IMR-90 (cell line): ENCODE measurements at regions not wholly inside any gene's neighbourhood (a gene's known extent, or its start where the extent isn't known, plus 50 kb on each side); places are given as distances from the start of the nearest gene placed in this dataset.
A peak's percentile ranks its signal among the peaks of the same experiment; 100 is the strongest.

Experiments used
- ATAC-seq: fragments of 200-7000 bp; cut with Tn5 transposase; 2 replicates; pipeline ENCODE4 v1.9.1; 2020; ENCODE audit warnings: low read depth, mild to moderate bottlenecking, moderate library complexity
- BruUV-seq: library from RNA; stranded (reverse); fragments of 400-500 nt; replicated peaks from 2 replicates; lab custom pipeline; 2021; lab: Mats Ljungman, UMichigan
- CTCF ChIA-PET: fragments of 300-600 bp; formaldehyde crosslinking; extraction: SDS; loops from one replicate; lab custom pipeline; 2021; ENCODE audit warnings: antibody characterized with exemption; lab: Yijun Ruan, JAX
- POLR2A ChIA-PET: fragments of 300-600 bp; sonication (Branson Sonifier 250); formaldehyde crosslinking; loops from one replicate; lab custom pipeline; 2022; ENCODE audit warnings: antibody characterized with exemption; ENCODE audit not compliant: unreplicated experiment; lab: Charles Lee
- DNase-seq: peaks from one replicate; pipeline ENCODE4 v3.0.0; 2013
- H2AFZ ChIP-seq: replicated peaks from 2 replicates; pipeline ENCODE3; 2013; ENCODE audit warnings: low read length, mild to moderate bottlenecking; ENCODE audit not compliant: poor library complexity
- H2AK5ac ChIP-seq: 2 replicates; pipeline ENCODE4 v1.6.1; 2013; ENCODE audit warnings: low read depth, low read length, inconsistent platforms
- H2AK9ac ChIP-seq: replicated peaks from 2 replicates; pipeline ENCODE3; 2013; ENCODE audit warnings: mild to moderate bottlenecking, low read depth, low read length, moderate library complexity; ENCODE audit not compliant: poor library complexity
- H2BK120ac ChIP-seq: 2 replicates; pipeline ENCODE4 v1.6.1; 2013; ENCODE audit warnings: low read depth, low read length, inconsistent platforms
- H2BK15ac ChIP-seq: 3 replicates; pipeline ENCODE4 v1.6.1; 2013; ENCODE audit warnings: low read depth, low read length, inconsistent platforms
- H2BK20ac ChIP-seq: 2 replicates; pipeline ENCODE4 v1.6.1; 2013; ENCODE audit warnings: low read depth, mild to moderate bottlenecking, inconsistent platforms, low read length, moderate library complexity
- H2BK5ac ChIP-seq: 2 replicates; pipeline ENCODE4 v1.6.1; 2013; ENCODE audit warnings: mild to moderate bottlenecking, low read depth, low read length, inconsistent platforms; ENCODE audit not compliant: poor library complexity, severe bottlenecking
- H3K14ac ChIP-seq: replicated peaks from 2 replicates; pipeline ENCODE4 v1.6.1; 2013; ENCODE audit warnings: low read depth, low read length, inconsistent platforms
- H3K18ac ChIP-seq: 2 replicates; pipeline ENCODE4 v1.6.1; 2013; ENCODE audit warnings: low read depth, low read length, control low read depth
- H3K23ac ChIP-seq: 2 replicates; pipeline ENCODE4 v1.6.1; 2013; ENCODE audit warnings: low read depth, low read length, inconsistent platforms
- H3K27ac ChIP-seq: 2 replicates; pipeline ENCODE4 v1.5.1; 2013; ENCODE audit warnings: mild to moderate bottlenecking, control low read depth, low read length; ENCODE audit not compliant: insufficient read depth
- H3K27me3 ChIP-seq: 2 replicates; pipeline ENCODE4 v1.6.1; 2013; ENCODE audit warnings: low read length; ENCODE audit not compliant: control insufficient read depth, insufficient read depth
- H3K36me3 ChIP-seq: 2 replicates; pipeline ENCODE4 v1.6.1; 2013; ENCODE audit warnings: low read length, mixed read lengths; ENCODE audit not compliant: control insufficient read depth, insufficient read depth
- H3K4ac ChIP-seq: 2 replicates; pipeline ENCODE4 v1.6.1; 2013; ENCODE audit warnings: low read depth, low read length, inconsistent platforms
- H3K4me1 ChIP-seq: 2 replicates; pipeline ENCODE4 v1.6.1; 2013; ENCODE audit warnings: low read length, mixed read lengths; ENCODE audit not compliant: control insufficient read depth, insufficient read depth
- H3K4me2 ChIP-seq: 2 replicates; pipeline ENCODE4 v1.6.1; 2013; ENCODE audit warnings: low read depth, mild to moderate bottlenecking, control low read depth, low read length, moderate library complexity
- H3K4me3 ChIP-seq: 2 replicates; pipeline ENCODE4 v1.5.1; 2013; ENCODE audit warnings: low read depth, mild to moderate bottlenecking, control low read depth, low read length, moderate library complexity; ENCODE audit not compliant: insufficient read depth
- H3K56ac ChIP-seq: 2 replicates; pipeline ENCODE4 v1.6.1; 2013; ENCODE audit warnings: low read length, inconsistent platforms; ENCODE audit not compliant: insufficient read depth; ENCODE audit errors: extremely low read depth
- H3K79me1 ChIP-seq, 2 experiments: 2 replicates each; pipeline ENCODE4 v1.6.1; 2013; ENCODE audit warnings: low read length in 2 of 2, inconsistent platforms in 1 of 2, low read depth in 1 of 2
- H3K9ac ChIP-seq: 2 replicates; pipeline ENCODE4 v1.6.1; 2013; ENCODE audit warnings: low read depth, low read length, control low read depth
- H3K9me1 ChIP-seq: 2 replicates; pipeline ENCODE4 v1.6.1; 2013; ENCODE audit warnings: low read length, inconsistent platforms; ENCODE audit not compliant: insufficient read depth
- H3K9me3 ChIP-seq: 2 replicates; pipeline ENCODE4 v1.6.1; 2013; ENCODE audit warnings: low read length; ENCODE audit not compliant: control insufficient read depth, insufficient read depth
- H4K20me1 ChIP-seq: 2 replicates; pipeline ENCODE4 v1.6.1; 2013; ENCODE audit warnings: low read length, inconsistent platforms; ENCODE audit not compliant: insufficient read depth
- H4K5ac ChIP-seq: 2 replicates; pipeline ENCODE4 v1.6.1; 2013; ENCODE audit warnings: mild to moderate bottlenecking, low read depth, low read length, control low read depth
- H4K8ac ChIP-seq, 2 experiments: 2 replicates each; pipeline ENCODE4 v1.6.1; 2013; ENCODE audit warnings: low read depth in 2 of 2, low read length in 2 of 2, control low read depth in 1 of 2, inconsistent platforms in 1 of 2
- H4K91ac ChIP-seq: 2 replicates; pipeline ENCODE4 v1.6.1; 2013; ENCODE audit warnings: low read depth, low read length, inconsistent platforms; ENCODE audit not compliant: insufficient read depth
- BHLHE40 ChIP-seq: fragments of 150-350 bp; IDR thresholded peaks from 2 replicates; pipeline ENCODE4 v1.6.1; 2016; ENCODE audit warnings: mild to moderate bottlenecking, low read depth, low read length
- CEBPB ChIP-seq: IDR thresholded peaks from 2 replicates; pipeline ENCODE4 v1.6.1; 2012; ENCODE audit warnings: low read depth, low read length, improper control_type of control experiment
- CHD1 ChIP-seq: IDR thresholded peaks from 2 replicates; pipeline ENCODE4 v1.6.1; 2012; ENCODE audit warnings: low read depth, low read length, improper control_type of control experiment
- CTCF ChIP-seq: conservative IDR thresholded peaks from 2 replicates; pipeline ENCODE4 v1.5.1; 2012; ENCODE audit warnings: mild to moderate bottlenecking, low read depth, low read length, improper control_type of control experiment
- ELK1 ChIP-seq: fragments of 150-350 bp; IDR thresholded peaks from 2 replicates; pipeline ENCODE4 v1.6.1; 2016; ENCODE audit warnings: low read depth, mild to moderate bottlenecking, low read length, moderate library complexity, borderline replicate concordance
- FOS ChIP-seq: fragments of 150-350 bp; IDR thresholded peaks from 2 replicates; pipeline ENCODE4 v1.6.1; 2016; ENCODE audit warnings: low read depth, low read length
- MAFK ChIP-seq: IDR thresholded peaks from 2 replicates; pipeline ENCODE4 v1.6.1; 2012; ENCODE audit warnings: low read depth, low read length, improper control_type of control experiment
- MAZ ChIP-seq: IDR thresholded peaks from 2 replicates; pipeline ENCODE4 v1.6.1; 2012; ENCODE audit warnings: low read depth, mild to moderate bottlenecking, low read length, improper control_type of control experiment, moderate library complexity, borderline replicate concordance
- MXI1 ChIP-seq: IDR thresholded peaks from 2 replicates; pipeline ENCODE4 v1.6.1; 2012; ENCODE audit warnings: low read depth, mild to moderate bottlenecking, low read length, moderate library complexity, borderline replicate concordance
- NFE2L2 ChIP-seq: fragments of 150-350 bp; IDR thresholded peaks from 2 replicates; pipeline ENCODE4 v1.6.1; 2016; ENCODE audit warnings: low read depth, mild to moderate bottlenecking, low read length
- POLR2A ChIP-seq: IDR thresholded peaks from 2 replicates; pipeline ENCODE4 v1.6.1; 2012; ENCODE audit warnings: mild to moderate bottlenecking, low read depth, low read length
- RAD21 ChIP-seq: IDR thresholded peaks from 2 replicates; pipeline ENCODE4 v1.6.1; 2012; ENCODE audit warnings: low read length, improper control_type of control experiment
- RCOR1 ChIP-seq: IDR thresholded peaks from 2 replicates; pipeline ENCODE4 v1.6.1; 2012; ENCODE audit warnings: mild to moderate bottlenecking, low read length, improper control_type of control experiment; ENCODE audit not compliant: insufficient replicate concordance
- RFX5 ChIP-seq: IDR thresholded peaks from 2 replicates; pipeline ENCODE4 v1.8.0; 2012; ENCODE audit warnings: low read depth, mild to moderate bottlenecking, low read length, moderate library complexity
- SMC3 ChIP-seq: fragments of 150-350 bp; IDR thresholded peaks from 2 replicates; pipeline ENCODE4 v1.6.1; 2016; ENCODE audit warnings: low read depth, mild to moderate bottlenecking, antibody characterized with exemption, low read length, moderate library complexity
- USF2 ChIP-seq: fragments of 150-350 bp; IDR thresholded peaks from 2 replicates; pipeline ENCODE4 v1.6.1; 2017; ENCODE audit warnings: mild to moderate bottlenecking, antibody characterized with exemption, low read length, low read depth
- WGBS, 2 experiments: methylation state at CpG; one replicate each; pipeline versions ENCODE4 v1.1.5 to v1.1.7; 2013; ENCODE audit warnings: missing lambda C conversion rate in 2 of 2; ENCODE audit not compliant: insufficient read length in 1 of 2; ENCODE audit errors: extremely low coverage in 2 of 2; 5-methylcytosine and 5-hydroxymethylcytosine counted together
- dilution Hi-C: fragments of 300-500 bp; cut with HindIII; formaldehyde crosslinking; loops from one replicate; pipeline ENCODE4 v1.14.3; 2018; ENCODE audit warnings: low sequenced_read_pairs; ENCODE audit not compliant: unreplicated experiment
- in situ Hi-C: fragments of 300-500 bp; cut with MboI; formaldehyde crosslinking; loops from 3 replicates; pipeline ENCODE4 v1.14.3; 2019; ENCODE audit warnings: low sequenced_read_pairs, inconsistent platforms, mixed read lengths
- intact Hi-C: fragments of 100-400 bp; cut with micrococcal nuclease; formaldehyde crosslinking; loops from 2 replicates; pipeline ENCODE4 v1.10.0; 2022

- H2AFZ ChIP-seq = no peak overlapping the region
- no peak overlapping the region for H3K4me3 ChIP-seq
- peak overlapping the region; percentile 93; the same call in 1 of the 2 replicates for H2BK120ac ChIP-seq
- H2BK5ac ChIP-seq = no peak overlapping the region
- no peak overlapping the region for H3K4me2 ChIP-seq
- no peaks in the 10 kb centered on the region for H4K20me1 ChIP-seq
- no peak overlapping the region for H3K23ac ChIP-seq
- H4K8ac ChIP-seq = no peak overlapping the region
- H3K18ac ChIP-seq = no peak overlapping the region
- no TSS peak for BruUV-seq
- H3K9me3 ChIP-seq = no peaks in the 10 kb centered on the region
- ChIA-PET CTCF (no interaction called here), POLR2A (no interaction called here)
- dilution Hi-C loops = no loop called here
- H2AK9ac ChIP-seq = no peak overlapping the region
- no CpG with 5 or more reads among the region's 4 CpGs for WGBS, 2 experiments
- in situ Hi-C loops = no loop called here
- peak overlapping the region; percentile 70; the same call in 1 of the 2 replicates for H2AK5ac ChIP-seq
- H3K4me1 ChIP-seq = peaks cover 17% of the 10 kb centered on the region
- H2BK15ac ChIP-seq = 0 out of 3 replicates have a peak overlapping the region, but pooled peaks have one; percentile 17
- ATAC-seq (no peak), DNase-seq (no peak)
- no peak overlapping the region for H3K9ac ChIP-seq
- TF ChIP-seq NFE2L2 (no peak), CEBPB (no peak), BHLHE40 (no peak), RAD21 (no peak), CTCF (no peak), MXI1 (no peak), ELK1 (no peak), USF2 (no peak), CHD1 (no peak), RFX5 (no peak), RCOR1 (no peak), MAZ (no peak), SMC3 (no peak), FOS (no peak), MAFK (no peak), POLR2A (no peak)
- peaks cover 12% of the 10 kb centered on the region for H3K9me1 ChIP-seq
- no peaks in the 10 kb centered on the region for H3K36me3 ChIP-seq
- no peak overlapping the region for H3K56ac ChIP-seq
- 0 out of 2 replicates have a peak overlapping the region, but pooled peaks have one; percentile 13 for H4K91ac ChIP-seq
- H2BK20ac ChIP-seq = peak overlapping the region; percentile 94
- no peak overlapping the region for H3K14ac ChIP-seq
- peaks cover 0 to 13% of the 10 kb centered on the region in 2 experiments; a peak in 2 of 4 replicates for H3K79me1 ChIP-seq
- intact Hi-C loops = loop anchor here (5.0 kb wide), 1 partner anchor 391 kb away; the partner anchor contains the start of gene HMGCR
- no peak overlapping the region for H4K5ac ChIP-seq
- H3K27me3 ChIP-seq = no peaks in the 10 kb centered on the region
- H3K27ac ChIP-seq = no peak overlapping the region
- peak overlapping the region; percentile 37; the same call in 1 of the 2 replicates for H3K4ac ChIP-seq
Measured at GRCh38 chr5:74946471-74946870, 80.3 kb upstream of the FAM169A start.
